HG03571 (cell line): ENCODE measurements at regions not wholly inside any gene's neighbourhood (a gene's known extent, or its start where the extent isn't known, plus 50 kb on each side); places are given as distances from the start of the nearest gene placed in this dataset.

Experiments
- ATAC-seq: cut with Tn5 transposase; IDR thresholded peaks from one replicate; pipeline ENCODE4 v1.9.1; 2021; ENCODE audit not compliant: unreplicated experiment

DNA sequence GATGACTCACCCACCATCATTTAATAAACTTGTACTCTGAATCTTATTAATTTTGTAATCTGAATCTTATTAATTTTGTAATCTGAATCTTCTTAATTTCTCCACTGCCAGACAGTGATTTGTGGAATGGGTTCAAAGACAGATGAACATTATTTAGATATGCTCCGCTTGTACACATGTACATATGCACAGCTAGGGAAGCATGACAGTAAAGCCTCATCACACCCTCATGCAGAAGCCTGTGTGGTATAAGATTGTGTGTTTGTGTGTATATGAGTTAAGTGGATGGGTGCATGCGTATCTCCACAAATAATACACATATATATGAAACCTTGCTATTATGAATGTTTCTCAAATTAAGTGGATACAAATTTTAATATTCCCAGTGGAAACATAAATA is 318.5 kb upstream of the SFRP2 start:
- ATAC-seq, result no peak

- ATAC-seq, result no peak
Observed at GRCh38 chr4:154088741-154089140, 299.9 kb upstream of the SFRP2 start.

DNA sequence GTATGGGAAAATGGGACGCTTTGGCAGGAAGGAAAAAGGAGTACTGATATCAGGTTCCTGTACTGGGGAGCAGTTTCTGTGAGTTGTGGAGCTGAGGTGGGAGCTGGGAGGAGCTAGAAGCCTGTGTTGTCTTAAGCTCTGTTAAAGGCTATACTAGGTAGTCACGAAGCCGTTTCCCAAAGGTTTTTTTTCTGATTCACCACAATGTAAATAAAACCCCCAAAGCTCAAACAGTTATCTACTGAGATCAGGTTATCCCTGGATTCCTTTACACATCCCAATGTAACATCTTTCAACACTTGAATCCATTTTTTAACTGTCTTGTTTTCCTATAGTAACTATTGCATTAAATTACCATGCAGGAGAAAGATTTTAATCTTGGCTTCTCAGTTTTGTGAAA is 297.4 kb upstream of the SFRP2 start:
- no peak for ATAC-seq

GRCh38 chr4:154084864-154085263 is 296.0 kb upstream of the SFRP2 start:
- no peak for ATAC-seq

- no peak for ATAC-seq
Observed at GRCh38 chr4:154082760-154083535, 294.1 kb upstream of the SFRP2 start.

DNA sequence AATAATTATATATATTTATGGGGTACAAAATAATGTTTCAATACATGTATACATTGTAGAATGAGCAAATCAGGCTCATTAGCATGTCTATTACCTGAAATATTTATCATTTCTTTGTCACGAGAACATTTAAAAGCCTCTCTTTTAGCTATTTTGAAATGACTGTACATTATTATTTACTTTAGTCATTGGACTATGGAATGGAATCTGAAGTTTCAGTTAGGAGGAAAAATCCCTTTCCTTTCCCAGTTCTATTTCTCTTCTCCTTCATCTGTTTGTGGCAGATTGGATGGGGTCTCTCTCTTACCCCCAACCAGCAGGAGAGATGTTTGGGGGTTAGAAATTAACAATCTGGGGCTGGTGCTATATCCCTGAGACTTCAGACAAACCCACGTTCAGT is 292.5 kb upstream of the SFRP2 start:
- ATAC-seq, result no peak

DNA sequence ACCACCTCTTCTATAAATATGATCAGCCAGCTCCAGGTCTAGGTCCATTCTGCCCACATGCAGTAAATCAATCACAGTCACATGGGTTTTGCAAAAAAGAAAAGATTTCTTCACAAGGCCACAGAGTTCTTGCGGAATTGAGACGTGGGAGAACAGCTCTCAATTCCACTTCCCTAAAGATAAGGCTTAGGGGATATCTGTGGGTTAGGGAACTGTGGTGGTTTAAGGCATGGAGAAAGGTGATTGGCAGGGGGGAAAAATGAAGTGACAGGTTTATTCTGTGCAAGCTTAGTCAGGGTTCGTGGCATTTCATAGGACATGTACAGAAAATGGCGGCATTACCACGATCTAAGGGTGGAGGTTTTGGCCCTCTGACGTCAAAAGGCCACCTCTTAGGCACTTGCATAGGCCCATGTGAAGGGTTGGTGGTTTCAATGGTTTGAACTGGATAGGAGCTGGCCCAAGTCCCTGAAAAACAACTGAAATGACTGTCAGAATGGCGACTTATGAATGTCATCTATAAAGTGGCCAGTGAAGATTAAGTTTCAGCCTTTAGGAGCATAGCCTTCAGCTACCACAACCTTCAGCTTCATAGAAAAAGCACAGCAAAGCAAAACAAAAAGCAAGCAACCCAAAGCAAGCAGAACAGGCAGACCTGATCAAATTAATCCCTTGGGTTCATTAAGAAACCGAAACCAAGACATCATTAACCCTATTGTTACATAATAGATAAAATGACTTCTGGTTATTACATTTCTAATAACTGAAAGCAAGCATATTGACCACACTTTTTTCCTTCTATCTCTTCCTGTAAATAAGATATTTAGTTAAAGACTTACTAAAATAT is 289.8 kb upstream of the SFRP2 start:
- no peak for ATAC-seq

DNA sequence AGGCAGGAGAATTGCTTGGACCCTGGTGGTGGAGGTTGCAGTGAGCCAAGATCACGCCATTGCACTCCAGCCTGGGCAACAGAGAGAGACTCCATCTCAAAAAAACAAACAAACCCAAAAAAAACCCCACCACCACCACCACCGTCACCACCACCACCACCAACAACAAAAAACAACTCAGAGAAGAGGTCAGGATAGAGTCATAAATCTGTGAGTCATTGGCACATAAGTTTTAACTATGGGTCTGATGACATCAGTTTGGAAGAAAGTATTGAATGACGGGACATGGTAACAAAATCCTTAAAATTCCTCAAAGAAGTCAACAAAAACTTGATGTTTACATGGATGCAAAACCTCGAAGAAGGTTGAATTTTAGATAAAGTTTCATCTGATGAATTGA is 288.0 kb upstream of the SFRP2 start:
- no peak for ATAC-seq

GRCh38 chr4:154073107-154073822 is 284.4 kb upstream of the SFRP2 start:
- no peak for ATAC-seq

- ATAC-seq, result no peak
Observed at GRCh38 chr4:154067786-154068185, 278.9 kb upstream of the SFRP2 start.

DNA sequence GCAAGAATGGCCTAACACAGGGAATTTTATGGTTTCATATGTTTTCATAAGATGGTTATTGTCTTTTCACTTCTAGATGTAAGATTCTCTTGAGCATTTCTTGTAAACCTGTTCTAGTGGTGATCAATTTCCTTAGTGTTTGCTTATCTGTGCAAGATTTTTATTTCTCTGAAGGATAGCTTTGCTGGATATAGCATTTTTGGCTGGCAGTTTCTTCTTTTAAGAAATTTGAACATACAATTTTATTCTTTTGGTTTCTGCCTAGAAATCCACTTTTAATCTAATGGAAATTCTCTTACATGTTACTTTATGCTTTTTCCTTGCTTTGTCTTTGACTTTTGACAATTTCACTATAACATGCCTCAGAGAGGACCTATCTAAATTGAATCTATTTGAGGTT is 276.5 kb upstream of the SFRP2 start:
- ATAC-seq, result no peak

- ATAC-seq, result no peak
Observed at GRCh38 chr4:154064244-154064643, 275.4 kb upstream of the SFRP2 start.

DNA sequence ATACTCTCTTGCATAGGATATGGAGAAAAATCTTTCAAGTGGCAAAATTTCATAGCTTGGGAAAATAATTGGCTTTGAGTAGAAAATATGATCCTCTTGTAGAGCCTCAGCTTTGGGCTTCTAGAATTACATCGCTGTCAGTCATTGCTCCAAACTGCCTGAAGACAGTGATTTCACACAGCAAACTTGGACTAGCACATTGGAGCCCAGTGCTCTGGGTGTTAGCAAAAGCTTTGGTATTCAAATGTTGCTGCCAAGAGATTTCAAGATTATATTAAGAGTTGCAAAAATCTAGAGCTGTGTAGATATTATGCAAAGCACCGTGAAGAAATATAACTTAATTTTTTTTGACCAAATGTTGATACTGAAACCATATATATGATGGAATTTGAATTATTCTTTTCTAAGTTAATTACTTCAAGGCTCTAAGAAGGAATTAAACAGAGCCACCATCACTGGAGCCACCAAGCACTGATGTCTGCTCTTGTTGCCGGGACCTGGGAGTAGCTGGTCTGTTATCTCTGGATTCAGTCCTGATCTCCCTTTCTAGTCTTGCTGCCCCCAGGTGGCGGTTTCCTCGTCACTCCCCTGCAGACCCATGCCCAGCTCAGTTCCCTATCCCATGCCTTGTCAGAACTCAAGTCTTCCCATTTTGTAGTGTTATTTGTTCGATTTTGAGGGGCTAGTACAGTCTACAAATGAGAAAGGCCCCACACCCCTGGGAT is 260.7 kb upstream of the SFRP2 start:
- ATAC-seq, result no peak

GRCh38 chr4:154047733-154048132 is 258.9 kb upstream of the SFRP2 start:
- ATAC-seq, result no peak

- ATAC-seq, result no peak
Observed at GRCh38 chr4:154044742-154045485, 256.0 kb upstream of the SFRP2 start.

DNA sequence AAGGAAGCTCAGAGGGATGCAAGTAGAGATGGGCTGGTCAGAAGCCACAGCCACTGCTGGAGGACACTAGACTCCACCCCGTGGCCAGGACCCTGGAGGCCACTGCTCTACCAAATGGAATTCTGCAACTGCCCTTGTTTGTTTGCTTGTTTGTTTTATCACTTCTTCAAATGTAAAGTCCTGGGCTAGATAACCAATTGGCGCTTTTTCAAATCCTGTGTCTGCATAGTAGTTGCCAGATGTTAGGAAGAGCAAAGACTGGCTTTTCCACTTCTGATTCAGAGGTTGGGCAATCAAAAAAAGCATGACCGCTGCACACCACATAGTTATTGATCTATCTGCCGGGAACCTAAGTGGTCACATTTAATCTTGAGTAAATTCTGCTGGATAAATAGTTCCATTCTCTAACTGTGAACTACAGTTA is 255.2 kb upstream of the SFRP2 start:
- no peak for ATAC-seq

- ATAC-seq, result no peak
Observed at GRCh38 chr4:154041640-154042039, 252.8 kb upstream of the SFRP2 start.

- no peak for ATAC-seq
Observed at GRCh38 chr4:154039435-154040343, 250.8 kb upstream of the SFRP2 start.

- ATAC-seq, result no peak
Observed at GRCh38 chr4:154036856-154037255, 248.0 kb upstream of the SFRP2 start.
